ENCODE measurements at regions not wholly inside any gene's neighbourhood (a gene's known extent, or its start where the extent isn't known, plus 50 kb on each side); places are given as distances from the start of the nearest gene placed in this dataset.

DNA sequence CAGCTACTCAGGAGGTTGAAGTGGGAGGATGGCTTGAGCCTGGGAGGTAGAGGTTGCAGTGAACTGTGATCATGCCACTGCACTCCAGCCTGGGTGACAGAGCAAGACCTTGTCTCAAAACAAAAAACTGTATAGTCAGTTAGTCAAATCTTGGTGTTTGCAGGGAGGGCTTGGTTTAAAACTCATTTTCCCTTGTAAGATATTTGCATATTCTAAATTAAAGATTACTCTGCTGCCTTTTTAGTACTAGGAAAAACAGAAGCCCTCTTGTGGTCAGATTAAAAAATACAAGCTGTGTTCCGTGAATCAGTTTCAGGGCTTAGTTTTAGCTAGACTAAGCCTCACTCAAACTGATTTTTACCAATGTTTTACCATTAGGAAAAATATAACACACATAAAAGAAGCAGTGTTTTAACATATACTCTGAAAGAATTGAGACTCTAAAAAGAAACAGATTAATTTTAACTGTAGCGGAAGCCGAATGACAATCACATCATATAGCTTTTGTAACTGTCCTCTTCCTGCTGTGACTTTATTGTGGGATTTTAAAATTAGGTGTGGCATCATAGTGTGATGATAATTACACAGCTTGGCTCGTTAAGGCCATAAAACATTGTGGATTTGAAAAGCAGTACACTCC is 84.9 kb upstream of the BASP1 start:
- peak in 1 of 2 experiments; percentile 43 for DNase-seq

DNA sequence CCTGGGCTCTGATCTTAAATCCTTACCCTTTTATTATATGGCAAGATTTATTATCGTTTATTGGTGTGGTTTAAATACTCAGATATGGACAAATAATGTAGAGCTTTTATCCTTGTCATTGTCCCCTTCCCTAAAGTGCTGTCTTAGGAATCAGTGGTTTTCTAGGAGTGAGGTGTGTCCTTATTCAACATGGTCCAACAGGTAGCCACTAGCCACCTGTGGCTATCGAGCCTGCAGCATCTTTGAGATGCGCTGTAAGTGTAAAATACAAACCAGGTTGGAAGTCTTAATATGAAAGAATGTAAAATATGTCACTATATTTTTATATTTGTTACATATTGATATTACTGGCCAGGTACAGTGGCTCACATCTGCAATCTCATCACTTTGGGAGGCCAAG is 82.4 kb upstream of the BASP1 start:
- no peak for DNase-seq

DNA sequence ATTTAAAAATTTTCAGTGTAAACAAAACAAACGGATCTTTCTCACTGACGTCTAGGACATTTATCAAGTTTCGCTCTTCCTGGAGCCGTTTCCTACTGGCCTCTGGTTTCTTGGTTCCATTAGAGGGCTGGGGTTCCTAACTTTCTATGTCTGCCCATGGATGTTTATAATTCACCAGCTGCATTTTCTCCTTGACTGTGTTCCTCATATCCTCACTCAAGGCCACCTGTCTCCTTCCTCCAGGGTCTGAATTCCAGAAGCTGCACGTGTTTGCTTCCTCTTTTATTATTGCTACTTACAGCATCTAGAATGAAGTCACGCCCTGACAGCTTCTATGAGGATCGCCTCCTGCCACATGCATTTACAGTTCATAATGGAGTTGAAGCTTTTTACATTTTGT is 74.1 kb upstream of the BASP1 start:
- DNase-seq: no peak

DNA sequence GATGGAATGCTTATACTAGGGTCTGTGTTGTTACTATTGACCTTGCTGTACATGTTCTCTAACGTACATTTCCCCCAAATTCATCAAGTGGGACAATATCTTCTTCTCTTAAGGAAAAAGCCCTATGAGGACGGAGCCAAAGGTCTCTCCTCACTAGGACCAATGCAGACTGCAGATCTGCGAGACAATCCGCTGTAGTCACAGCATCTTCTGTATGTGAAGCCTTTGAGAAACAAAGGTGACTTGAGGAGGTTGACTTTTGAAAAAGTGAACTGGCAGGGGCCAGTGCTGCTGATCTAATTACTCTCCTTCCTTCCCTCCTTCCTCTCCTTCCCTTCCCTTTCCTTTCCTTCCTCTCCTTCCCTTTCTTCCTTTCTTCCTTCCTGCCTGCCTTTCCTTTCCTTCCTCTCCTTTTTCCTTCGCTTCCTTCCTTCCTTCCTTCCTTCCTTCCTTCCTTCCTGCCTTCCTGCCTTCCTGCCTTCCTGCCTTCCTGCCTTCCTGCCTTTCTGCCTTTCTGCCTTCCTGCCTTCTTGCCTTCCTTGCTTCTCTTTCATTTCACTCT is 71.1 kb upstream of the BASP1 start:
- no peak for DNase-seq

DNA sequence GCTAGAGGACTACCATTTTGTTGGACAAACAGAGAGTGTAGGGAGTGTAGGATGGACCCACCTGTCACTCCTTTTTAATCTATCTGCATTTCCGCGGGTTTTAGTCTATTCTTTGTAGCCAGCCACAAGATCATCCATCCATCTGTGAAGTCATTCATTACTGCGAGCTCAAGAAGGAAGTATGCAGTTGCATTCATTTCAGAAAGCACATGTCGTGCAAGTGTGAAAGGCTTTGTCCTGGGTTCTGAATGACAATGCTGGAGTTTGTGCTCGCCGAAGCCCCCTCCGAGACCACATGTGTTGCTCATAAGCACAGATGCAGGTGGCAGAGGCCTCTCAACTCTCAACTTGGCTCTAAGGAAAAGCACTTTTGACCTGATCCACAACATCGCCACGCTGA is 70.3 kb upstream of the BASP1 start:
- DNase-seq: no peak

DNA sequence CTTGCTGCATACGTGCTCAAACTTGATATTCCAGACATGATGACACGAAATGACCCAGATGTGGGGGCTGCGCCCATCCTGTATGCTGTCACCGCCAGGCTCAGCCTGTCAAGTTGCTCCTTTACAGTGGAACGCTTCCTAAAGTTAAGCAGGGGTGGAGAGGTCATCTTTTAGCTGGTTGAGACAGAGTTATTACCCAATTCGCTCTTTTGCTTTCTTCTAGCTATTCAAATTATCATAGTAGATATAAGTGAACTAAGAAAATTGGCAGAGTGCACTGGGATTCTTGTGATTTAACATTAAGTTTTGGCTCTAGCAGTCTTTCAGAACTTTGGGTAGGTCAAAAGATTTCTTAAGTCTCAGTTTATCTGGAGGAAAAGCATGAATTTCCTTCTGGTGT is 69.8 kb upstream of the BASP1 start:
- DNase-seq: no peak

DNA sequence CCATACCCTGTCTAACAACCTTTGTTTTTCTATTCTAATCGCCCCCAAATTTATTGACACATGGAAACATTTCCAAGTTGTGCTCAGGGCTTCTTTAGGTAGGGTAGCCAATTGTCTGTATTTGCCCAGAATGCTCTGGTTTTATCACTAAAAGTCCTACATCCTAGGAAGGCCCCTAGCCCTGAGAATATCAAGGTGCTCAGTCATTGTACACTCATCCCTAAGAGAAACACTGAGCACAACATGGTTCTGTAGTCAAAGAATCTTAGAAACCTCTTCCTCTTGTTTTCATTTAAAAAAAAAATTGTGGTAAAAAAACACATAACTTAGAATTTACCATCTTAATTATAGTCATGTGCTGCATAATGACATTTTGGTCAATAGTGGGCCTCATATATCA is 69.0 kb upstream of the BASP1 start:
- DNase-seq: no peak

DNA sequence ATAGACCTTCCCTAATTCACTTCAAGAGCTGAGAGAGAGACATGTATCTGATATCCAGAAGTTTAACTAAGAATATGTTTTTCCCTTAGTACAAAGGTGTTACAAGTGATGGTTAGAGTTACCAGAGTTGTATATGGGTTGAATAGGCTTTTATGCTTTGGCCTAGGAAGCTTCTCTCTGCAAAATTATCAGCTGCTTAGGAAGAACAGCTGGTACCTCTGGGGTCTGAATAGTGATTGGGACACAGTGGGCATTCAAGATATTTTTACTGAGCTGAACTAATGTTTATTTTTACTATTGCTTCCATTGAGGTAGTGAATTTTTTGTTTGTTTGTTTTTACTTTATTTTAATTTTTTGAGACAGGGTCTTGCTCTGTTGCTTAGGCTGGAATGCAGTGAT is 67.6 kb upstream of the BASP1 start:
- no peak for DNase-seq

DNA sequence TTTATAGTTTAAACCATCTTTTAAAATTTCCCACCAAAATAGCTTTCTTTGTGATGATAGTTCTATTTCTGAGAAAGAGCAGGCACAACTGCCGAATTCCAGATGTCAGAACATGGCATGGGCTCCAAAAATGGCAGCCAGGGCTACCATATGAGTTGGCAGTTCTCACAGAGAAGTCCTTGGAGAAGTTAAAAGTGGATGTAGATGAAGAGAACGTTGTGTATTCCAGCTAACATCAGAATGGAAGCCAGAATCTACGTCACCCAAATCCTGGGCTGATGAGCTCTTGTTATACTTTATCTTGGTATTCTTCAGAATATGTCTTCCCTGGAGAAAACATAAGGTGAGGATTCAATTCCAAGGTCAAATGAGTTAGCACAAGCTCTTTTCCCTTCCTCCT is 66.9 kb upstream of the BASP1 start:
- DNase-seq: no peak

DNA sequence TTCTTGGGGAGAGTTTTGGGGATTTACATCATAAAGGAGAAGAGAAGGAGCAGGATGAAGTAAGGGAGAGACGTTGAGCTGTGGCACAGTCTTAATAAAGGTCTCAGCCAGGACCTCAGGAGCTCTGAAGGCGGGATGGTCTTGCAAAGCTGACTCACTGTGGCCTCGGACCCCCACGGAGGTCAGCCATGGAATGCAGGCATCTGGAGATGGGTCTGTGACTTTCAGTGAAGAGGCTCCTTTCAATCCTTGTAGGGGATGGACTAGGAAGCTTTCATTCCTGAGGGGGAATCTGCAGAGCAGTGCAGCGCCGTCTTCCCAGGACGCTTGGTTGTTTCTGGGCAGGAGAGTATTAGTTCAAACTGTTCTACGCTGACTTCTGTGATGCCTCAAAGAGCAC is 65.7 kb upstream of the BASP1 start:
- no peak for DNase-seq

DNA sequence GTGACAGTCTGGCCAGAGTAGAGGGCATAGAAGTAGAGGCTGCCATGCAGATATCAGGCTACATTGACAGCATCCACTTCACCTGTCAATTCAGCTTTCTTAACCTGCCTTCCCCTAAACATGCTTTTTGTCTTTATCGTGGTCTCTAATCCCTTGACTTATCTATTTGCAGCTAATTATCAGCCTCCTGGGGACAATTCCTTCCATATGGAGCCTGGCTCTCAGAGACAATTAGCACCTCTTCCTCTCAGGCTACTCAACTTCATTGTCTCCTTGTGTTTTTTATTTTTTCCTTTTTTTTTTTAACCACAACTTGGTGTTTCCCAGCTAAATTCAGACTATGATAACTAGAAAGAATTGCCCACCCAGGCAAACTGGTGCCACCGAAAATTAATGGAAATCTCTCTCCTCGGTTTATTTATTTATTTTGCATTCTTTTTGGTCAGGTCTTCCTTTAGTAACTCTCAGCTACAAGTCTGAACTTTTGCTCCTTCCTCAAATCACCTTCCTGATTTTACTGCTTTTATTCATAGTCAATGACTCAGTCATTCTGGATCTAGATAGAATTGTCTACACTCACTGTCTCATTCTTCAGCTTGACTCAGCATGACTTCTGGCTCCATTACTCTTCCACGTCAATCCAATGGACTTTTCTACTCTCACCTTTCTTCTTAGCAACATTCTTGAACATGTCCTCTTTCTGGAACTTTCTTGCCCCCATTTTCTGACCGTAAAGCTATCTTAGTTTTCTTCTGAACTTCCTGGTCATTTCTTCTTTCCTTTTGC is 63.0 kb upstream of the BASP1 start:
- no peak for DNase-seq

DNA sequence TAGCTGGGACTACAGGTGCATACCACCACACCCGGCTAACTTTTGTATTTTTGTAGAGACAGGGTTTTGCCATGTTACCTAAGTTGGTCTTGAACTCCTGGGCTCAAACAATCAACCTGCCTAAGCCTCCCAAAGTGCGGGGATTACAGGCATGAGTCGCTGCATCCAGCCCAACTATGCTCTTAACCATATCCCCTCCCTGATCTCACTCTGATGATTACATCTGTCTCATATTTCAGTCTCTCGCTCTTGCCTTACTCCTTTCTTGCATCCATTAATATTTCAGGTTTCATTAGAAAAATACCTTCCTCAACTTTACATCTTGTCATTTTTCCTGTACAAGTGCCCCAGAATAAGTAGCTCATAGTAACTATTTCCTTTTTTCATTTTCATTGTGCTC is 61.0 kb upstream of the BASP1 start:
- no peak for DNase-seq

DNA sequence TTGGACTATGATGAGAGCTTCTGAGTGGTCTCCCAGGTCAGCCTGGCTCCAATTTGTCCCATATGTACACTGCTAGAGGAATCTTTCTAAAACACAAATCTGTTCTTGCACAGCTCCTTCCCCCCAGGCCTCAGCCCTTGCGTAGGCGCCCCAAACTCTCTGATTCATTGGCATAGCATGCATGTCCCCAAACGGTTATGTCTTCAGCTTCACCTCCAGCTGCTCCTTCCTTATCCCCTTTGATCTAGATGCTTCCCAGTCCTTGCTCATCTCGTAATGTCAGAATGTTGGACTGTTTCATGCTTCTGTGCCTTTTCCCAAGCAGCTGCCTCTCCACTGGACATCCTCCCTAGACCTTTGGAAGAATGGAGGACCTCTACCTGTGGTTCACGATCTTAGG is 60.1 kb upstream of the BASP1 start:
- DNase-seq: no peak

DNA sequence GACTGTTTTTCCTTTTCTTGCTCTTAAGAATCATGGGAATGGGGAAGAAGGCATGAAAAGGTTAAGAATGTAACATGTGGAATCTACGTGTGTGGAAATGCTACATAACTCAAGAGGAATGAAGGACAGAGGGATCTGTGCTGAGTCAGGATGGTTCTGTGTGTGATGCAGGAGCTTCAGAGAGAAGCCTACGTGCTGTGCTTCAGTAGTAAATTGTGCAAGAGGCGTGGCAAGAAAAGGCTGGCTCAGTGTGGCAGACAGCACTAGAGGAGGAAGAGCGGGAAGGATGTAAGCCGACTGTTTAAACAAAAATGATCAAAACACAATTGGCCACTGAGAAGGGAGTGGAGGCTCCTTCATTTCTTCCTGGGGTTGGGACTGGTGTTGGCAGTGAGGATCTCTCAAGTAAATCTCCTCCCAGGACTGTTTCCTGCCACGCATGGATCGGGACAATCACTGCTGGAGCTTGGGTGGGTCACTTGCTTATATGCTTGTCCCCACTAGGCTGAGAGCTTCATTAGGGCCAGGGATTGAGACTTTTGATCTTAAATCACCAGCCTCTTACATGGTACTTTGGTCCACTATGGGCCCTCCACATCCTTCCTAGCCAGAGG is 59.4 kb upstream of the BASP1 start:
- no peak for DNase-seq

DNA sequence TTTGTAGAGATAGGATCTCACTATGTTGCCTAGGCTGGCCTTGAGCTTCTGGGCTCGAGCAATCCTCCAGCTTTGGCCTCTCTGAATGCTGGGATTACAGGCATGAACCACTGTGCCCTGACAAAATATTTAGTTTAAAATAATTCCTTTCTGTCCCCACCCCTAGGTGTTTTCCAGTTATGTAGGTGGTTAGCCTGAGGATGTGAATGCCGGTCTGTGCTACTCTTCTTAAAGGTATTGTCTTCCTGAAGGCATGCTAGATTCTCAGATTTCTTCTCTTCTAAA is 56.7 kb upstream of the BASP1 start:
- DNase-seq: no peak

DNA sequence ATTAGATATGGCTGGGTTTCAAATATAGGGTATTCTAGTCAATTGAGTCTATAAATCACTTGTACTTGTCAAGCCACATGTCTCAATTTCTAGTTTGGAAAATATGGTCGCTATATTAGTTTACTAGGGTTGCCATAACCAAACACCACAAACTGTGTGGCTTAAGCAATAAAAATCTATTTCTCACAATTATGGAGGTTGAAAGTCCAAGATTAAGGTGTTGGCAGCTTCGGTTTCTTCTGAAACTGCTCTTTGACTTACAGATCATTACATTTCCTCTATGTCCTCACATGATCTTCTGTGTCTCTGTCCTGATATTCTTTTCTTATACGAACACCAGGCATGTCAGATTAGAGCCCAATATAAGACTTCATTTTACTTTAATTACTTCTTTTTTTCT is 55.8 kb upstream of the BASP1 start:
- no peak for DNase-seq

DNA sequence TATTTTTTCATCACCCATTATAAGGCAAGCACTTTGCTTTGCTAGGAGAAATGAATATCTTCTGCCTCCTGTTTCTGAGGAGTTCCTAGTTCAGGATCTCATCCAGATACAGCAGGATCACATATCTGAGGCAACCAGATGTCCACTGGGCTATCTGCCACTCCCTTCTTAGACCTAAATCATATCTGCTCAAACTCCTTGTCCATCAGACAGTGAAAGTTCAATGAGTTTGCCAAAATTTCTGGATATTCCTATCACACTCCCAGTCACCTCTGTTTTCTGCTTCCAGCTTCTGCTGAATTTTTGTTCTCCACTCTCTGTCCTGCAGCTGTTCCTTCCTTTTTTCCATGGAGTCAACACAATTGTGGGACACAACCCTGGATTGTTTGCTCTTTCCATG is 54.2 kb upstream of the BASP1 start:
- no peak for DNase-seq

DNA sequence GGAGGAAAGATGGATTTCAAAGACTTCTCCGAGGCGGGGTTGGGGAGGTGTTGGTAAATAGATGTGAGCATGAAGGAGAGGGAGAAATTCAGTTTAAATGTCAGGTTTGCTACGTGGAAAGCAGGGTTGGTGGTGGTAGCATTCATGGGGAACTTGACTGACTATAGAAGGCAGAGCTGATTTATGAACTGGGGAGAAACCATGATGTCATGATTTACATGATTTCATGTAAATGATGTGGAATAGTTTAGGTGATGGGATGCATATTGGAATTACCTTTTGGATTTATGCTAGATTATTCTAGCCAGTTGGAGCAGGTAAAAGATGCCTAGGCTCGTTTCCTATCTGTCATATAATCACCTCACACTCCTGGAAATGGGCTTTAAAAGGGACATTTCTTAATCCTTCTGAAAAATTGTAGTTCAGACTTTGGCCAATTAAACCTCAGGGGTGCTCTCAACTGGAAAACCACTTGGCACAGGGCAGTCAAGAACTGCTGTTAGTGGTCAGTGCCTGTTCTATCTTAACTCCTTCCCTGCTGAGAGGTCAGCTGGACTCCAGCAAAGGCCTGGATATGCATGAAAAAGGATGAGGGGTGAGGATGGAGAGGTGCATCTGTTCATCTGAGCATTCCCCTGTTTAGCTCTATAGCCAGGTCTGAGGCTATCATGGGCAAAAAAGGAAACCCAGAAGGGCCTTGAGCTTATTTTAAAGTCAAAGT is 50.1 kb upstream of the BASP1 start:
- DNase-seq: no peak

All from SW 1271 (cell line).